PC-3 (cell line): ENCODE measurements at regions not wholly inside any gene's neighbourhood (a gene's known extent, or its start where the extent isn't known, plus 50 kb on each side); places are given as distances from the start of the nearest gene placed in this dataset.

Experiments used
- ATAC-seq: fragments of 200-7000 bp; cut with Tn5 transposase; 2 replicates; pipeline ENCODE4 v1.9.1; 2020; ENCODE audit warnings: mild to moderate bottlenecking, moderate library complexity
- BruUV-seq: library from RNA; stranded (reverse); fragments of 400-500 nt; replicated peaks from 2 replicates; lab custom pipeline; 2021; lab: Mats Ljungman, UMichigan
- CTCF ChIA-PET: fragments of 300-600 bp; sonication (Branson Sonifier 250); formaldehyde crosslinking; loops from one replicate; lab custom pipeline; 2022; ENCODE audit warnings: antibody characterized with exemption; lab: Charles Lee
- POLR2A ChIA-PET: fragments of 300-600 bp; sonication (Branson Sonifier 250); formaldehyde crosslinking; loops from one replicate; lab custom pipeline; 2022; ENCODE audit warnings: antibody characterized with exemption; ENCODE audit not compliant: unreplicated experiment; lab: Charles Lee
- DNase-seq: peaks from one replicate; pipeline ENCODE4 v3.0.0-alpha.2; 2015
- H2AFZ ChIP-seq: fragments of 300-600 bp; sonication (generic); 2 replicates; pipeline ENCODE4 v1.6.0; 2016; ENCODE audit warnings: antibody characterized with exemption, low read length
- H3F3A ChIP-seq: fragments of 300-600 bp; sonication (generic); one replicate; pipeline ENCODE4 v1.6.0; 2017; ENCODE audit warnings: antibody characterized with exemption, low read length, control low read depth, mild to moderate bottlenecking; ENCODE audit not compliant: unreplicated experiment
- H3K27ac ChIP-seq: fragments of 300-600 bp; sonication (generic); 2 replicates; pipeline ENCODE4 v1.5.1; 2016; ENCODE audit warnings: mild to moderate bottlenecking, low read length
- H3K27me3 ChIP-seq: fragments of 300-600 bp; sonication (generic); 2 replicates; pipeline ENCODE4 v1.6.1; 2016; ENCODE audit warnings: low read length, mixed read lengths
- H3K36me3 ChIP-seq: fragments of 300-600 bp; sonication (generic); 2 replicates; pipeline ENCODE4 v1.6.1; 2016; ENCODE audit warnings: low read depth, mixed run types, low read length, mixed read lengths
- H3K4me1 ChIP-seq: fragments of 300-600 bp; sonication (generic); 2 replicates; pipeline ENCODE4 v1.5.1; 2016; ENCODE audit warnings: low read length; ENCODE audit not compliant: insufficient read depth
- H3K4me2 ChIP-seq: fragments of 300-600 bp; sonication (generic); 2 replicates; pipeline ENCODE4 v1.6.0; 2016; ENCODE audit warnings: low read length
- H3K4me3 ChIP-seq: fragments of 300-600 bp; sonication (generic); 2 replicates; pipeline ENCODE4 v1.5.1; 2016; ENCODE audit warnings: mild to moderate bottlenecking, low read length, mixed read lengths
- H3K79me2 ChIP-seq: fragments of 300-600 bp; sonication (generic); 2 replicates; pipeline ENCODE4 v1.6.1; 2017; ENCODE audit warnings: low read length, mixed read lengths
- H3K9ac ChIP-seq: fragments of 300-600 bp; sonication (generic); 2 replicates; pipeline ENCODE4 v1.6.0; 2016; ENCODE audit warnings: mild to moderate bottlenecking, low read length
- H3K9me2 ChIP-seq: fragments of 300-600 bp; sonication (generic); replicated peaks from 2 replicates; pipeline ENCODE4 v1.6.1; 2016; ENCODE audit warnings: mixed run types, low read length, mixed read lengths
- H3K9me3 ChIP-seq: fragments of 300-600 bp; sonication (generic); 2 replicates; pipeline ENCODE4 v1.6.1; 2016; ENCODE audit warnings: low read length, mixed read lengths
- H4K20me1 ChIP-seq: fragments of 300-600 bp; sonication (generic); 2 replicates; pipeline ENCODE4 v1.6.1; 2016; ENCODE audit warnings: low read length, mixed read lengths
- EZH2 ChIP-seq: fragments of 300-600 bp; sonication (generic); IDR thresholded peaks from one replicate; pipeline ENCODE4 v1.6.1; 2017; ENCODE audit warnings: antibody characterized with exemption, mild to moderate bottlenecking, low read length; ENCODE audit not compliant: unreplicated experiment
- EZH2phosphoT487 ChIP-seq: fragments of 300-600 bp; sonication (generic); IDR thresholded peaks from 2 replicates; pipeline ENCODE4 v1.6.1; 2018; ENCODE audit warnings: mild to moderate bottlenecking, antibody characterized with exemption, low read length, borderline replicate concordance
- intact Hi-C: fragments of 100-400 bp; cut with micrococcal nuclease; formaldehyde crosslinking; loops from 2 replicates; pipeline ENCODE4 v1.9.0; 2023
- TF ChIP-seq, protein P1 (sequence below): fragments of 300-600 bp; sonication (generic); conservative IDR thresholded peaks from 2 replicates; pipeline ENCODE4 v1.5.1; 2017; ENCODE audit warnings: antibody characterized with exemption, low read depth, mild to moderate bottlenecking, low read length

GRCh38 chr11:119497717-119498116 lies 74.7 kb upstream of the THY1 start:
- H3K9me3 ChIP-seq, result no peaks in the 10 kb centered on the region
- BruUV-seq, result no TSS peak
- DNase-seq (no peak), ATAC-seq (no peak)
- H3K9me2 ChIP-seq, result no peaks in the 10 kb centered on the region
- H3K4me2 ChIP-seq, result no peak overlapping the region
- H3K4me3 ChIP-seq, result no peak overlapping the region
- intact Hi-C loops, result no loop called here
- no peak overlapping the region for H2AFZ ChIP-seq
- 0 out of 2 replicates have a peak, but pooled peaks cover 19% of the 10 kb centered on the region for H3K27me3 ChIP-seq
- no peaks in the 10 kb centered on the region for H3K4me1 ChIP-seq
- no peak overlapping the region for H3K9ac ChIP-seq
- POLR2A ChIA-PET, result no interaction called here
- no peaks in the 10 kb centered on the region for H3F3A ChIP-seq
- H4K20me1 ChIP-seq, result no peaks in the 10 kb centered on the region
- no peak overlapping the region for H3K27ac ChIP-seq
- TF ChIP-seq, protein P1, sequence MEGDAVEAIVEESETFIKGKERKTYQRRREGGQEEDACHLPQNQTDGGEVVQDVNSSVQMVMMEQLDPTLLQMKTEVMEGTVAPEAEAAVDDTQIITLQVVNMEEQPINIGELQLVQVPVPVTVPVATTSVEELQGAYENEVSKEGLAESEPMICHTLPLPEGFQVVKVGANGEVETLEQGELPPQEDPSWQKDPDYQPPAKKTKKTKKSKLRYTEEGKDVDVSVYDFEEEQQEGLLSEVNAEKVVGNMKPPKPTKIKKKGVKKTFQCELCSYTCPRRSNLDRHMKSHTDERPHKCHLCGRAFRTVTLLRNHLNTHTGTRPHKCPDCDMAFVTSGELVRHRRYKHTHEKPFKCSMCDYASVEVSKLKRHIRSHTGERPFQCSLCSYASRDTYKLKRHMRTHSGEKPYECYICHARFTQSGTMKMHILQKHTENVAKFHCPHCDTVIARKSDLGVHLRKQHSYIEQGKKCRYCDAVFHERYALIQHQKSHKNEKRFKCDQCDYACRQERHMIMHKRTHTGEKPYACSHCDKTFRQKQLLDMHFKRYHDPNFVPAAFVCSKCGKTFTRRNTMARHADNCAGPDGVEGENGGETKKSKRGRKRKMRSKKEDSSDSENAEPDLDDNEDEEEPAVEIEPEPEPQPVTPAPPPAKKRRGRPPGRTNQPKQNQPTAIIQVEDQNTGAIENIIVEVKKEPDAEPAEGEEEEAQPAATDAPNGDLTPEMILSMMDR, result no peak
- TF ChIP-seq EZH2 (no peak), EZH2phosphoT487 (no peak)
- CTCF ChIA-PET, result no interaction called here
- H3K79me2 ChIP-seq, result no peaks in the 10 kb centered on the region
- H3K36me3 ChIP-seq, result no peaks in the 10 kb centered on the region

- ATAC-seq, result no peak
- Histone ChIP-seq H2AFZ (no peak overlapping the region), H3K4me2 (no peak overlapping the region), H3K4me1 (no peaks in the 10 kb centered on the region), H3K9me3 (no peaks in the 10 kb centered on the region), H3K27me3 (0 out of 2 replicates have a peak, but pooled peaks cover 19% of the 10 kb centered on the region), H3K9me2 (no peaks in the 10 kb centered on the region), H3F3A (no peaks in the 10 kb centered on the region), H4K20me1 (no peaks in the 10 kb centered on the region), H3K27ac (no peak overlapping the region), H3K4me3 (no peak overlapping the region), H3K36me3 (no peaks in the 10 kb centered on the region), H3K79me2 (no peaks in the 10 kb centered on the region), H3K9ac (no peak overlapping the region)
- ChIA-PET CTCF (no interaction called here), POLR2A (no interaction called here)
- no peak for DNase-seq
- TF ChIP-seq, protein P1, result no peak
- intact Hi-C loops, result no loop called here
- no TSS peak for BruUV-seq
Observed at GRCh38 chr11:119496997-119497396, 74.0 kb upstream of the THY1 start.

DNA sequence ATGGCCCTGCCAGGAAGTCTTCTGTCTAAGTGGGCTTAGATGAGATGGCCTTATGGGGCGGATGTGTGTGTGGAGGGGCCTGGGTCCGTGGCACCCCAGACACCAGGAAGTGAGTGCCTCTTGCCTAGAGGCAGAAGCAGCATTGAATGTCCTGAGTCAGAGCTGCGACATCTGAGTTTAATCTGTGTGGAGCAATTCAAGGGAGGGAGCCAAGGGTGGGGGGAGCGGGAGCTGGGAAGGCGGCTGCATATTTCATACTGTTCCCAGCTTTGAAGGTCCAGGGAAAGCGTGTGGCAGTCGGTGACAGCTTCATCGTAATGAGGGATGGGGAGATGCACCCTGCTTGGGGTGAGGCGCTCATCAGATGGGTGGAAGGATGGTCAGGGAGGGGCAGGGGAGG lies 73.5 kb upstream of the THY1 start:
- Histone ChIP-seq H3K27ac (no peak overlapping the region), H3K79me2 (no peaks in the 10 kb centered on the region), H3K9ac (no peak overlapping the region), H3K27me3 (0 out of 2 replicates have a peak, but pooled peaks cover 19% of the 10 kb centered on the region), H3K36me3 (no peaks in the 10 kb centered on the region), H3K4me2 (no peak overlapping the region), H3K9me2 (no peaks in the 10 kb centered on the region), H3K4me1 (no peaks in the 10 kb centered on the region), H4K20me1 (no peaks in the 10 kb centered on the region), H3F3A (no peaks in the 10 kb centered on the region), H3K4me3 (no peak overlapping the region), H3K9me3 (no peaks in the 10 kb centered on the region), H2AFZ (no peak overlapping the region)
- CTCF ChIA-PET, result no interaction called here
- intact Hi-C loops, result no loop called here
- POLR2A ChIA-PET, result no interaction called here
- DNase-seq (no peak), ATAC-seq (no peak)
- TF ChIP-seq, protein P1, result no peak
- TF ChIP-seq EZH2phosphoT487 (no peak), EZH2 (no peak)
- no TSS peak for BruUV-seq
